ENCODE measurements at regions not wholly inside any gene's neighbourhood (a gene's known extent, or its start where the extent isn't known, plus 50 kb on each side); places are given as distances from the start of the nearest gene placed in this dataset.

DNA sequence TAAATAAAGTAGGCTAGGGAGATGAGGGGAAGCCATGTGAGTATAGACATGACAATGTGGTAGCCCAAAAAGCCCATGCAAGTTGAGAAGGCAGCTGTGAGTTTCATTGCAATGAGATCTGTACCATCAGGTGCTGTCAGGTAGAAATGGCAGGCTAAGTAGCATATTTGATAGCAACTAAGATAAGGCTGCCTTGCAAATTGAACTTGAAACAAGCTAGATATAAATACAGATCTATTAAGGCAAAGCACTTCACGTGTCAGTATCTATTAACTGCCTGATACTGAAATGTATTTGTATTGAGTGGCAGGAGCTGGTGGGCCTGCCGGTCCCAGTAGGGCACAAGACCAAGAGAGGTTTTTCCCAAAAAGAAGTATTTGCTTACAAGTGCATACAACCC, 419.9 kb downstream of the TDRD15 start:
- DNase-seq = no peak

DNA sequence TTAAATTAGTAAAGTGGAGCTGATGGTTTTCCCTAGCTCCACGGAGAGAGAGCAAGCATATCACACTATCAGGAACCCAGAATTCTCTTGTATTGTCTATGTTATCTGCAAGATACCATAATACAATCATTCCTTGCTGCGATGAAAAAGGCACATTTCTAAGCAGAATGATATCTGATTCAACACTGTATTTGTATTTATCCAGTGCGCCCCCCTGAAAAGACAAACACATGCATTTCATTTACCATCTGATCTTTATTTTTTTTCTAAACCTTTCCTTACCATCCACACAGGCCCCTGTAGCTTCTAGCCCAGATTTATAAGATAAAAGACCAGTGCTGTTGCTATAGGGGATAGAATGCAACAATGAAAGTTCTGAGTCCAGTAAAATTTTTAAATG, 420.6 kb downstream of the TDRD15 start:
- no peak for DNase-seq

DNA sequence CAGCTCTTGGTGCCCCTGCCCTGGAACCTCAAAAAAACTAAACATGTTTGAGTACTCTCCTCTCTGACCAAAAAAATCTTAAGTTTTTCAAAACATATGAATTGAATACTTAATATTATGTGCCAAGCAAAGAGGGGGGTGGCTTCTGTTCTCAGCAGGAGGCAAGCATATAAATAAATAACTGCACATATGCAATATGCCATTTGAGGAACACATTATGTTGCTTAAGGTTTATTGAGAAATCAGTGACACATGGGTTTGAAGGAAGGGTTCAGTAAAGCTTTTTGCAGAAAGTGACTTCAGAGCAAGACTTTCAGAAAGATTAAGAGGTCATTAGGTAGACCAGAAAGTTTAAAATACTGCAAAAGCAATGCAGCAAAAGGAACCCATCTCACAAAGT, 429.2 kb downstream of the TDRD15 start:
- DNase-seq = no peak

DNA sequence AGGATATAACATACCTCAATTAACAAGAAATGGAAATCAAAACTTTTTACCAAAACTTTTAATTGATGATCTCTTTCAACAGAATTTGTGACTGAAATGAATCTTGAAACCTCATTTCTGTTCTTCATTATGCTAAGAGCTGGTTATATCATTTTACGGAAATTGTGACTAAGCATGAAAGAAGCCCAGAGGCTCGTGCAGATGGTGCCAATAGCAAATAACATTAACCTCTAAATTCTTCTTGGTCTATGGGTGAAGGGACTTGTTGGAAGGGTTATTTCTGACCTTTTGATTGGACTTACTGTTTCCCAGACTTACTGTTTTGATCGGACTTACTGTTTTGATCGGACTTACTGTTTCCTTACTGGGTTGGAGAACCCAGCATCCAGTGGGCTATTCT, 435.6 kb downstream of the TDRD15 start:
- DNase-seq = no peak

DNA sequence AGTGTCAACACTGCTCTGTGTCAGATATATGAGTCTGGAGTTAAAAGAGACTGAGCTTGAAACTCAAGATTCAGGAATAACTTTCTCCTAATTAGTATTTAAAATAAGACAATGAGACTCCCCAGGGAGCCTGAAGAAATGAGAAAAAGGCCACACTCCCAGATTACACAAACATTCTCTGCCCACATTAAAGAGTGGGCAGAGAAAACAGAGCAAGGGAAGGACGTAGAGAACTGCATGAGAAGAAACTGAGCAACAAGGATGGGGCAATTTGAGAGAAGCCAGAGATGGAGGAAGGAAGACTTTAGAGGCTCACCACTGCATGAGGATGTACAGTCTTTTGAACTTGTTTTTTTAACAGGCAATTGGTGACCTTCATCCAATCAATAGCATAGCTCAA, 438.2 kb downstream of the TDRD15 start:
- DNase-seq = no peak

DNA sequence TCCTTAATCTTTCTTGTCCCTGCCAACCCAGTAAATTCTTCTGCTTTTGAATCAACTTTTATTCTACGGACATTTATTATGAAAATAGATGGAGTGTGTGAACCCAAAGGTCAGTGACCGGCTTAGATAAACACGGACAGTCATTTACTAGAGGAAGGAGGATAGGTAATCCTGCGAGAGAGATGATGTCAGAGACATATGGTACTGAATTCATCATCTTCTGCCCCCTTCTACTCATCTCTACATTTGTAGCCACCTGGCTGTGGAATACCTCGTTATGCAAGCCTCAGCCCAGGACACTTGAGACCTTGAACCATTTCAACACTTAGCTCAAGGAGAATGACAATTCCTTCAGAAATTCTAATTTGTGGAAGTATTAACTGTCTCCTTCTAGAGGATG, 443.6 kb downstream of the TDRD15 start:
- no peak for DNase-seq

DNA sequence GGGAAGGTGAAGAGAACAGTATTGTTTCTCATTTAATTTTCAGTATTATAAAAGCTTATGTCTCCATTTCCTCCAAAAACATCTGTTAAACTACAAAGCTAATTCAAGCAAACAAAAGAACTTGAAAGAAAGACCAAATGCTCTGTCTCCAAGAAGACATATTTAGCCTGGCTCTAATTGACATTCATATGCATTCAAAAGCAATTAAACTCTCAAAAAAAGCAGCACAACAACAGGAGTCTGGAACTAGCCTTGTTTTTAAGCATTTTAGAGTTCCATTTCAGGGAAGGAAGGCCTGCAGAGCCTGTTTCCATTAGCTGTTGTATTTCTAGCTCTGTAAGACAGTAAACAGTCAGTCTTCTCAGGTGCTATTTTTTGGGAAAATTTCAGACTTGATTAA, 447.9 kb downstream of the TDRD15 start:
- DNase-seq = no peak

DNA sequence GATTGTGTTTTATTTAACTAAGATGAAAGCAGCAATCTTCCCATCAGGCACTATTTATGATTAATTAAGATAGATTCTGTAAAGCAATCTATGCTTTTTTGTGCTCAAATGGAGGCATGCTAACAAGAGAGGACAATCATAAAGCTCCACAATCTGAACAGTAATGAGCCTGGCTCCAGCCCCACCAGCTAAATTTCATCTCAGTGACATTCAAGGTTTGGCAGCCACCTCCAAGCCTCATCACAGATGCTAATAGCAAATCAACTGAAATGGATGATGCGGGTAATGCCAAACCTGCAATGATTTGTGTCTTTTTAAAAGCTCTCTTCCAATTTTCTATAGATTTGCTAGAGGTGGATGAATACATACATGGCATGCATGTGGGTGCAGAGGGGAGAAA, 456.6 kb downstream of the TDRD15 start:
- no peak for DNase-seq

DNA sequence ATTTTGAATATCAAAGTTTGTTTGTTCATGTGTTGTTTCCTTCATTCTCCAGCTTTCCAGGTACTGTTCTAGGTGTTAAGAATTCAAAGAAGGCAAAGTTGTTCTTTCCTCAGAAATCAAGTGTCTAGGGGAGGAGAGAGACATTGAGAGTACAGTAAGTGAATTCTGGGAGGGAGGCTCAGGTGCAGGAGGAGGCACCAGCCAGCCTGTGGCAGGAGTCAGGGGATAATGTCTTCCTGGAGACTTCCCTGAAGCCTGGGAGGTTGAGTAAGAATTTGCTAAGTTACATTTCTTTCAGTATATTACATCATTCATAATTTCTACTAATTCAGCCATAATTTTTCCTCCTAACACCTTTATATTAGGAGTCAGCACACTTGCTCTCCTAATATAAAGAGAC, 462.1 kb downstream of the TDRD15 start:
- DNase-seq = no peak

DNA sequence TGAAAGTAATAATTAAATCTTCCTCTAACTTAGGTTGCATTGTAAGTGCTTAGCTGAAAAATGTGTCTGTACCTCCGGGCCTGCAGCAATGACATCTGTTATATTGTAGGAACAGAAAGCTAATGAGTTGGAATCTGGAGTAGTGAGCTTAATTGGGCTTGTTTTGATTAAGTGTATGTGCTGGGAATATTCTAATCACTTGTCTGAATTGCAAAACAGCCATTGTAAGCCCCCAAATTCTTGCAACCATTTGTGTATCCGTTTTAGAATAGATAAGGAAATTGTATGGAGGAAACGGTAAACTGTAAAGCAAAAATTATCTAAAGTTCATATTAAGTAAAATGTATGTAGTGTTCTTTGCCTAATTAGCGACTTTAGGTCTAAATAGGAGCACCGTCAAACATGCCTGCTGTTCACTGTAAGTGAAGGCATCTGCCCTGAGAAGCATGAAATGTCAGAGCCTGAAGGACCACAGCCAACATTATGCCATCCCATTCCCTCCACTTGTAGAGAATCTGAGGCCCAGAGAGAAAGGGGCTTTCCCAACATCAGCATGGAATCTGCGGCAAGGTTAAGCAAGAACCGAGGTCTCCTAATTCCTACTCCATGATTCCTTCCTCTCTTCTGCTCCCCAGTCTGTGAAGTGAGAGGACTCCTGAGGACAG, 466.4 kb downstream of the TDRD15 start:
- no peak for DNase-seq

DNA sequence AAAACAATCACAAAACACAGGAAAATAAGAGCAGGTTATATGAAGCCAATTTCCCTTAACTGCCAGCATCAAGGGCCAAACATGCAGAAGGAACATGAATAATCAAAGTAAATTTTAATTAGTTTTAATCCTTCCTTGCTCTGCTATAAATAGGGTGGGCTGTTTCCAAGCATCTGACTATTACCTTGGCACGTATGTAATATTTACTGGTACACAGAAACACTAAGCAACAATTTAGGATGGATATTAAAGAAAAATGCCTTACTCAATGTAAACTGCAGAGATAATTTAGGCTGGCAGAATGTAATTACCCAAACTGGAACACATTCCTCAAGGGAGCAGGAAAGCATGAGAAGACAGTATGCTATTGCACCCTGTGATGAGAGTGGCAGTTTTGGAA, 468.2 kb downstream of the TDRD15 start:
- no peak for DNase-seq

DNA sequence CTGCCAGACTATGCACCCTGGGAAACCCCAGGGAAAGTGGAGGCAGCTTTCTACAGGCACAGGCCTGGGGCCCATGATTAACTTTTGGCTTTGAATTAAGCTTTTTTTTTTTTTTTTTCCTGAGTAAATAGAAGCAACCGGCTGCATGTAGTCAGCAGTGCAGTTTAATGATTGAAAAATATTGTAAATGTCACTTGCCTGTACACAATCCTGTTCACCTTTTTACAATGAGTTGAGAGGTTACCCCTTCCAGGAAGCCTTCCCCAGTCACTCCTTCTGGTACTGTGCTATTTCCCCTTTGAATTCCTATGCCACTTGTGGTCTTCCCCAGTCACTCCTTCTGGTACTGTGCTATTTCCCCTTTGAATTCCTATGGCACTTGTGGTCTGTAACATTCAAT, 475.6 kb downstream of the TDRD15 start:
- DNase-seq = no peak

DNA sequence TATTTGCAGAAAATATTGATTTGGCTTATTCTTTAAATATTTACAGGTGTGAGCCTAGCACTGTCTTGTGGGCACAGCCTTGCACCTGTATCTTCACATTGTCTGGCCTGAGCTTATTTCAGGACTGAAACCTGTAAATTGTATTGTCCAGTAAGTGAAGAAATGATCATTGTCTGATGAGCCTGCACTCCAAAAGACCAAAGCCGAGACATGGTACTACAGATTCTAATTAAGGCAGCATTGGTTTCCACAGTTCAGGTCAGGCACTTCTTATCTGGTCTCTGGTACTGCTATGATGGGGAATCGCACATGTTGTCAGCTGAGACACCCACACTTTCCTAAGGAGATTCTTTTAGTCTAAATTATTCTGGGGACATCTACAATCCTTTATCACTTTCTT, 479.0 kb downstream of the TDRD15 start:
- DNase-seq = no peak

DNA sequence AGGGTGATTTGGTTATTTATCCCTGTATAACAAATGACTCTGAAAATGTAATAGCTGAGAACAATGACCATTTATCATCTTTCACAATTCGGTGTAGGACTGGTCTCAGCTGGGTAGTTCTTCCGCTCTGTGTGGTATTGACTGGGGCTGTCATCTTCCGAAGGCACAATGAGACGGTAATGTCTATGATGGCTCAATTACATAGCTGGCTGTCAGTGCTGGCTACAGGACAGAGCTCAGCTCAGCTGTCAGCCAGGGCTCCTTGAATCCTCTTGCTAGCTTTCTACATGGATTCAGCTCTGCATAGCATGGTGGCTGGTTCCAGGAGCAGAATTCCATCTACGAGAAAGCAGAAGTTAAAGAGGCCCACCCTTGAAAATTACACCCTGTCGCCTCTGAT, 483.8 kb downstream of the TDRD15 start:
- no peak for DNase-seq

DNA sequence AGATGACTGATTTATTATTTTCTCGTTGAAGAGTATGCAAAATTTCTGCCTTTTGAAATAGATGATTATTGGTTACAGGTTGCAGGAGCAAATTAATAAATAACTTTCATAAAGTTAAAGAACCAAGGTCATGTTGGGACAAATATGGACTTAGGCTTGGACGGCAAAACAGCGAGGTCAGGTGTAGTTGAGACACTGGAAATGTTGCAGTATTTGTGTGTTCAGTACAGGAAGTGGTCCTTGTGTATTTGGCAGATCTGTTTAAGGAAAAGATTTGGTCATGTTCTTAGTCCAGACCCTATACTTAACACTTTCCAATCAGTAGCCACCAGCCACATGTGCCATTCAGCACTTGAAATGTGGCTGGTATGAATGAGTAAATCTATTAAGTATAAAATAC, 486.5 kb downstream of the TDRD15 start:
- no peak for DNase-seq

DNA sequence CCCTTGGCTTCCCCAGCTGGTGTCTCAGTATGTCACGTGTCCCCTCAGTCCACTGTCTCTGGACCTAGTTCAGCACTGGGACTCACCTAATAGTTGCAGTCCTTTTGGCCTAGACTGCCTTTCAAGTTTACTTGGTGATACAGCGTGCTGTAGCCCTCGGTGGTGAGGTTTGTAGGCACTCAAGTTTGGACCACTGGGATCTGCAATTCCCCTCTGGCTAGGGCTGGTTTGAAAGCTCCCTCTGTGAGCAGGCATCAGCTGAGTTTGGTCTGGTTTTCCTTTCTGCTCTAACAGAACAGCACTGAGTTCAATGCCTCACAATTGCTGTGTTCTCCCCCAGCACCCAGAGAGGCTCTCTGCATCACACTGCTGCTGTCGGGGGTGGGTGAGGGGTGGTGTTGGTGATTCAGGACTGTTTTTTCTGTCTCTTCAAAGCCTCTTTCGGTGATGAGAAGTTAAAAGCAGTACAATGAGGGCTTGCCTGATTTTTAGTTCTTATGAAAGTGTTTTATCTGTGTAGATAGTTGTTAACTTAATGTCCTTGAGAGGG, 494.2 kb downstream of the TDRD15 start:
- DNase-seq = no peak

DNA sequence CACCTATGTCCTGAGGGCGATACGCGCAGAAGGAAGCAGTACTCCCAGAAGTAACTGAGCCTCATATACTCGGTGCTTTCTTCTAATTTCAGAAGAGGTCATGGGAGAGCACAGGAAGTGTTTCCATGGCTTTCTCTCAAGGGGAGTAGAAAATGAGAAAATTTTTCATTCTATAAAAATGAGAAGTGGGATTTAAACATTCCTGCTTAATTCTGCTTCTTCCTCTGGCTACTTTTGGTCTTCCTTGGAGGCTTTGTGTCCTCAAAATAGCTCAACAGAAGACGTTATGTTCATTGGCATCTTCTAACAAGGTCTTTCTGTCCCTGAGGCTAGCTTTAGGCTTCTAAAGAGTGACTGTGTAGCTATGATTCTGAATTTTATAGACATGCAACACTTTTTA, 497.0 kb downstream of the TDRD15 start:
- no peak for DNase-seq

DNA sequence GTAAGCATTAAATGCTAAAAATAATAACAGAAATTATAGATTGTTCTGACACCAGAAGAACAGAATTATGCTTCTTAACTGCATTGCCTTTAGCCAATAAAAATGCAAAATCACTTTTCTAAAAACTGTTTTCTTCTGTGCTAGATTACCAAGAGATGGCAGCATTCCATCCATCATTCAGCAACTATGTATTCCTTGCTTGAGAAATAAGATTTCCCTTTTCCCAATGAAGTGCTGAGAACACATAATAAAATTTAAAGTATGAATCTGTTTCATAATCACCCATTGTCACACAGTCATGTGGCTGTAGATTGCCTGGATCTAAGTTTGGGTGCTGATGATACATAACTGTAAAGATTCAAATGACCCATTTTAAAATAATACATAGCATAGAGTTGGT, 504.2 kb downstream of the TDRD15 start:
- no peak for DNase-seq

DNA sequence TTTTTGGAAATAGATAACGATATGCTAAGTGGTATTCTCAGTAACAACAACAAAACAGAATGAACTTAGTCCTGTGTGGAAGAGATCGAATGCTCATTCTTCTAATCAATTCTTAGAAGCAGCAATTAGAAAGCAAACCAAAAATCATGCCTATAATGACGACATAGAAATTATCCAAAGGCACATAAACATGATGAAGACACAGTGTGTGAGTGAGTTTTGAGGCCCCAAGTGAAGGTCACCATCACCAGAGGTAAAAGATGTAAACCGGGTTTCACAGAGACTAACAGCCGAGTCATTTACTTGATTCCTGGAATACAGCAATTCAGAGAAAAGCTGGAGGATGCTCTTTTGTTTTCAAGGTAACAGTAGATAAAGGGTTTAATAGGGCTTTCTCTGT, 509.2 kb downstream of the TDRD15 start:
- DNase-seq = no peak

DNA sequence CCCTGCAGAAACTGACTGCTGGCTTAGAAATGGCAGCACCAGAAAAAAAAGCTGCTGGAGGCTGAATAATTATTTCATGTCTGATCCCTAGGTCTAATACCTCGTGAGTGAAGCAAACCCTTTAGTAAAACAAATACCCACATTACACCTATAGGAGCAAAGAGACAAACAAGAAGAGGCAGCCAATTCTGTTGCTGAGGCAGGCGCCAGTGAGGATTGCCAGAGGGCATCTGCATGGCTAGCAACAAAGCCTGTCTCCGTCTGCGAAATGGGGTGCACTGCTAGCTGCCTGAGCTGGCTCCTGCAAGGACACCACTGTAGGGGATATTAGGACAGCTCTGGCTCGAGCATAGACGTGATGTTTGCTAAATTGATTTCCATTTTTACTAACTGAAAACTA, 509.7 kb downstream of the TDRD15 start:
- no peak for DNase-seq

DNA sequence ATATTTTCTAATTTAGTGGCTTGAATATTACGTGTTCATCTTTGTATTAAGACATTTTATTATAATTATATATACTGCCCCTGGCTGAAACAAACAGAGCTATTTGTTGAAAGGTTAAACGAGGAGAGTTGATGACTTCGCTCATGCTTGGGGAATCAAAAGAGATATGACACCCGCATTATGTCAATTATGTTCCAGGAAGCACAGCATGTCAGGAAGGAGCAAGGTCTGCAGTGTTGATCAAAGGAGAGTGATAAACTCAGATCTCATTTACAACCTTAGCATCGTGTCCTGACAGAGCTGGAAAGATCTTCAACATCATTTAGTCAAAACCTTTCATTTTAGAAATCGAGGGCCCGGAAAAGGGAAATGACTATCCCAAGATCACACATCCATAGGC, 510.1 kb downstream of the TDRD15 start:
- no peak for DNase-seq

DNA sequence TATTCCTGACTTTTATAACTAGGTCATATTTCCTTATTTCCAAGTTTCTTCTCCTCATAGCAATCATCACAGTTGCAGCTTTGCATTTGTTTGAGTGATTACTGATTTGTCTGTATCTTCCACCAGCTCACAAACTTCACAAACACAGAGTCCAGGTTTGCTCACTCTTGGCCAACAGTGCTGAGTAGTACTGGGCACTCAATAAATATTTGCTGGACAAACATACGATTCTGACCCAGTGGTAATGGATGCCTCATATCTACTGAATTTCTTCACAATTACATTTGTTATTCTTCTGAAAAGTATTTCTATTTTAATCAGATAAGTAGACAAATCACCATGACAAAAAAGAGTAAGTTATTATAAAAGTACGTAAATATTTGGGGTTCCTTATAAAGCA, 516.3 kb downstream of the TDRD15 start:
- DNase-seq = no peak

DNA sequence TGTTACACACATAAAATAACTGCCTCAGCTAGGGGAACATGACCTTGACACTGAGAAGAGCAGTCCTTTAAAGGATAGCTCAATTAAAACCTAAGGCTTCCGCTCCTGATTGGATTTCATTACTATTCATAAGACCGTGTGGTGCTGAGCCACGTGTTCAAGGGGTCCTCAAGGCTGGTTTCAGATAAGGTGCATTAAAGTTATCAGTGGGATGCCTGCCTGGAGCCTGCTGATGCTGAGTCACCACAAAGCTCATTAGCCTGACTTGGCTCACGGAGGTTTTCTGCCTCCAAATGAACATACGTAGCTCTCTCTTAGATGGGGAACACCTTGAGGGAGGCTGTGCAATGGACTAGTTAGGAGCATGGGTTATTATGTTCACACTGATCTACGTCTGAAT, 518.9 kb downstream of the TDRD15 start:
- no peak for DNase-seq

DNA sequence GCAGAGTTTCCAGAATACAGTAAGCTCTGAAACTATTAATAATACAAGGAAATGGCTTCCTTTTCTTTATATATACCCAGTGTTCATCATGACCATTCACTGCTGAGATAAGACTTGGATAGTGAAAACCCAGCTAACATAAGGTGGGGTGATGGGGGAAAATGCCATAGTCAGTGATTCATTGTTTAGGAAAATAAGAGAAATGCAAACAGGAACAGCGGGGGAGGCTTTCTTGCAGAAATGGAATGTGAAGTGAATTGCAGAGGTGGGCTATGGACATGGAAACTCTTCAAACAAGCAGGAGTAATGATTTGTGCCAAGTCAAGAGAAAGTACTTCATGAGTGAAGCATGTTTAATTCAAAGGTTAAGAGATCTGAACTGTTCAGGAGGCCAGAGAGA, 519.4 kb downstream of the TDRD15 start:
- DNase-seq = no peak

DNA sequence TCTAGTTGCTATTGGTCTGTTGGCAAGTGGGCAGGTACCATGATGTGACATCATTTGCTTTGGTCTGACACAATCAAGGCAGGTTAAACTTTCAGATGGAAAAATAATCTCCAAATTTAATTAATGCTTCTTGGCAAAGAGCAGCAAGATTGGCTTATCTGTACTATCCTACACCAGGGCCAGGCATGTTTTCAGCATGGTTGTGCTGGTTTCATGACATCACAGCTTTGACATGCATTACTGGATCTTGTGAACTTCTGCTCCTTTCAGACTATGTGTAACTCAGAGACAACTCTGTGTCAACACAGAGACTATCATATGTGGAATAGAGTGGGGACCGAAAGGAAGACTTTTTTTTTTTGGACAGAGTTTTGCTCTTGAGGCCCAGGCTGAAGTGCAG, 520.5 kb downstream of the TDRD15 start:
- DNase-seq = no peak

DNA sequence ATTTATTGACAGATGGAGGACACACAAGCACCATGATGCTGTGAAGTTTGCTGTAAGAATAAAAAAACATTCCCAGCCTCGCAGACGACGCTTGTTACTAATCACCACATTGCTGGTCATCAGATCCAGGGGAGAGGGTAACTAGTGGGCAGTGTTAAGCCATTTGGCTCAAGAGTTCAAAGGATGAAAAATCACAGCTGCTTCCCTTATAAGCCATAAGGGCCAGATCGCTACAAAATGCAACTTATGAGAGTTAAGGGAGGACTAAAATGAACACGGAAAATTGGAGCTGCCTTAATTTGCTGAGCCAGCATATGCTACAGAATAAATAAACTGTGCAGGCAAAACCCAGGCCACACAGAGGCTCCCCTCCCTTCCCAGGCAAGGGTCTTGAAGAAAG, 522.6 kb downstream of the TDRD15 start:
- DNase-seq = no peak

Data from activated CD4-positive, alpha-beta T cell treated with anti-CD3 and anti-CD28 coated beads for 48 hours (primary cell).